Transverse colon (tissue), 4 donors: ENCODE measurements at regions not wholly inside any gene's neighbourhood (a gene's known extent, or its start where the extent isn't known, plus 50 kb on each side); places are given as distances from the start of the nearest gene placed in this dataset.

Experiments
- DNase-seq: peaks from one replicate; pipeline ENCODE4 v3.0.0-alpha.2; 2019
- H3K27ac ChIP-seq, 4 donors: fragments of 200-600 bp; sonication (generic); 2 replicates each; pipeline ENCODE4 v1.5.1; 2016 to 2018; ENCODE audit warnings: inconsistent platforms in 4 of 4
- H3K27me3 ChIP-seq: fragments of 200-600 bp; sonication (generic); 2 replicates; pipeline ENCODE4 v1.5.1; 2017; ENCODE audit warnings: inconsistent platforms
- H3K36me3 ChIP-seq, 4 donors: fragments of 200-600 bp; sonication (generic); 2 replicates each; pipeline ENCODE4 v1.5.1; 2017 to 2019; ENCODE audit warnings: inconsistent platforms in 4 of 4
- H3K4me1 ChIP-seq, 4 donors: fragments of 200-600 bp; sonication (generic); 2 replicates each; pipeline ENCODE4 v1.5.1; 2017 to 2020; ENCODE audit warnings: inconsistent platforms in 4 of 4
- H3K4me3 ChIP-seq, 4 donors: fragments of 200-600 bp; sonication (generic); 1 replicate in 1 of 4; 2 replicates in 3 of 4; pipeline versions ENCODE4 v1.5.1 to v1.6.1; 2017 to 2019; ENCODE audit warnings: inconsistent platforms in 4 of 4
- H3K9me3 ChIP-seq, 2 donors: fragments of 200-600 bp; sonication (generic); 2 replicates each; pipeline ENCODE4 v1.5.1; 2017 to 2019; ENCODE audit warnings: inconsistent platforms in 2 of 2
- CTCF ChIP-seq, 5 experiments: fragments of 200-600 bp in 3 of 5; fragments of 450-650 bp in 2 of 5; sonication (generic) in 3 of 5; IDR thresholded peaks; 1 replicate in 2 of 5; 2 replicates in 3 of 5; pipeline ENCODE4 v1.5.1; 2016 to 2017; ENCODE audit warnings: antibody characterized with exemption in 5 of 5, inconsistent platforms in 3 of 5, mild to moderate bottlenecking in 2 of 5, moderate library complexity in 1 of 5
- EP300 ChIP-seq: sonication (generic); formaldehyde crosslinking; IDR thresholded peaks from one replicate; pipeline ENCODE4 v1.6.1; 2017; ENCODE audit warnings: antibody characterized with exemption, low read depth
- POLR2A ChIP-seq: fragments of 450-650 bp; IDR thresholded peaks from one replicate; pipeline ENCODE4 v1.6.1; 2016; ENCODE audit warnings: antibody characterized with exemption, mild to moderate bottlenecking, moderate library complexity
- POLR2AphosphoS5 ChIP-seq, 3 donors: sonication (generic); formaldehyde crosslinking; IDR thresholded peaks; one replicate each; pipeline ENCODE4 v1.6.1; 2016; ENCODE audit warnings: antibody characterized with exemption in 3 of 3
- WGBS, 2 donors: methylation state at CpG; one replicate each; pipeline ENCODE4 v1.1.5; 2018; ENCODE audit warnings: low coverage in 1 of 2; 5-methylcytosine and 5-hydroxymethylcytosine counted together
- in situ Hi-C, 4 donors: fragments of 200-750 bp; cut with MboI; loops; one replicate each; pipeline versions ENCODE4 v1.15.0 to v1.15.1; 2017; ENCODE audit warnings: low sequenced_read_pairs in 3 of 4, low pct_ligation_motif_present in 1 of 4, low pct_unique_long_range_greater_than_20kb in 1 of 4
- intact Hi-C: fragments of 100-400 bp; cut with DNase I; formaldehyde crosslinking; loops from one replicate; pipeline ENCODE4 v1.15.1; 2023; ENCODE audit warnings: low total_unique reads

- WGBS, 2 donors = 86% methylated on average over 8 of the region's 8 CpGs; no CpG with 5 or more reads in 1 of the 2 donors
- DNase-seq = no peak
- Histone ChIP-seq H3K9me3 (no peaks in the 10 kb centered on the region), H3K27me3 (peaks cover 8% of the 10 kb centered on the region), H3K36me3 (no peaks in the 10 kb centered on the region), H3K4me1 (no peaks in the 10 kb centered on the region), H3K27ac (no peak overlapping the region), H3K4me3 (no peak overlapping the region)
- in situ Hi-C loops = no loop called here
- TF ChIP-seq CTCF (IDR thresholded peaks at IDR 0.05) (no peak), EP300 (no peak), POLR2A (no peak), POLR2AphosphoS5 (IDR thresholded peaks at IDR 0.05) (no peak)
- intact Hi-C loops = no loop called here
Measured at GRCh38 chr22:27080036-27080578, 422.7 kb downstream of the MIAT start.

GRCh38 chr22:27080863-27081262 is 423.5 kb downstream of the MIAT start:
- 40 to 52% methylated on average over 1 to 2 of the region's 2 CpGs for WGBS, 2 donors
- TF ChIP-seq CTCF (IDR thresholded peaks at IDR 0.05) (no peak), EP300 (no peak), POLR2A (no peak), POLR2AphosphoS5 (IDR thresholded peaks at IDR 0.05) (no peak)
- in situ Hi-C loops = no loop called here
- peaks cover 8% of the 10 kb centered on the region for H3K27me3 ChIP-seq
- intact Hi-C loops = no loop called here
- no peak overlapping the region for H3K4me3 ChIP-seq
- no peaks in the 10 kb centered on the region for H3K36me3 ChIP-seq
- H3K27ac ChIP-seq = no peak overlapping the region
- no peaks in the 10 kb centered on the region for H3K4me1 ChIP-seq
- H3K9me3 ChIP-seq = no peaks in the 10 kb centered on the region
- DNase-seq = no peak

- TF ChIP-seq POLR2AphosphoS5 (IDR thresholded peaks at IDR 0.05) (no peak), POLR2A (no peak), CTCF (IDR thresholded peaks at IDR 0.05) (no peak)
- H3K4me1 ChIP-seq = no peaks in the 10 kb centered on the region
- intact Hi-C loops (no loop called here), in situ Hi-C loops (no loop called here)
- no peak for DNase-seq
- no peaks in the 10 kb centered on the region for H3K36me3 ChIP-seq
- H3K27ac ChIP-seq = no peak overlapping the region
- peaks cover 17% of the 10 kb centered on the region for H3K27me3 ChIP-seq
- WGBS, 2 donors = 82% methylated on average over 4 of the region's 4 CpGs; no CpG with 5 or more reads in 1 of the 2 donors
- H3K4me3 ChIP-seq = no peak overlapping the region
- no peaks in the 10 kb centered on the region for H3K9me3 ChIP-seq
Measured at GRCh38 chr22:27083610-27084009, 426.2 kb downstream of the MIAT start.

- H3K27me3 ChIP-seq = peaks cover 13% of the 10 kb centered on the region
- no peak for DNase-seq
- H3K4me1 ChIP-seq = no peaks in the 10 kb centered on the region
- no peak for TF ChIP-seq EP300
- TF ChIP-seq POLR2AphosphoS5 (IDR thresholded peaks at IDR 0.05) = no peak
- TF ChIP-seq POLR2A = no peak
- TF ChIP-seq CTCF (IDR thresholded peaks at IDR 0.05) = no peak
- 75 to 100% methylated on average over 1 of the region's 1 CpG for WGBS, 2 donors
- in situ Hi-C loops = no loop called here
- no peak overlapping the region for H3K4me3 ChIP-seq
- H3K27ac ChIP-seq = no peak overlapping the region
- H3K36me3 ChIP-seq = no peaks in the 10 kb centered on the region
- no peaks in the 10 kb centered on the region for H3K9me3 ChIP-seq
- intact Hi-C loops = no loop called here
Measured at GRCh38 chr22:27084130-27084529, 426.7 kb downstream of the MIAT start.
